GM19193 (cell line): ENCODE measurements at regions not wholly inside any gene's neighbourhood (a gene's known extent, or its start where the extent isn't known, plus 50 kb on each side); places are given as distances from the start of the nearest gene placed in this dataset.

Experiments
- POLR2A ChIP-seq: IDR thresholded peaks from 4 replicates; pipeline ENCODE4 v1.6.1; 2011; ENCODE audit not compliant: insufficient read depth, insufficient read length; ENCODE audit errors: extremely low read depth

GRCh38 chr1:187413405-187414169 lies 584.8 kb downstream of the PLA2G4A start:
- TF ChIP-seq POLR2A: no peak

GRCh38 chr1:187415065-187415464 lies 586.3 kb downstream of the PLA2G4A start:
- no peak for TF ChIP-seq POLR2A

- no peak for TF ChIP-seq POLR2A
These were observed 588.8 kb downstream of the PLA2G4A start for GRCh38 chr1:187417520-187417919.

- no peak for TF ChIP-seq POLR2A
These were observed 604.8 kb downstream of the PLA2G4A start for GRCh38 chr1:187433598-187433997.

- no peak for TF ChIP-seq POLR2A
These were observed 613.9 kb downstream of the PLA2G4A start for GRCh38 chr1:187442603-187443002.

GRCh38 chr1:187443939-187444338 lies 615.2 kb downstream of the PLA2G4A start:
- TF ChIP-seq POLR2A: no peak

GRCh38 chr1:187445066-187445465 lies 616.3 kb downstream of the PLA2G4A start:
- no peak for TF ChIP-seq POLR2A

GRCh38 chr1:187451238-187451637 lies 622.5 kb downstream of the PLA2G4A start:
- TF ChIP-seq POLR2A: no peak

- TF ChIP-seq POLR2A: no peak
These were observed 625.3 kb downstream of the PLA2G4A start for GRCh38 chr1:187454010-187454409.

GRCh38 chr1:187456446-187456845 lies 627.7 kb downstream of the PLA2G4A start:
- TF ChIP-seq POLR2A: no peak

GRCh38 chr1:187460093-187460492 lies 631.3 kb downstream of the PLA2G4A start:
- TF ChIP-seq POLR2A: no peak

GRCh38 chr1:187464320-187464719 lies 635.6 kb downstream of the PLA2G4A start:
- no peak for TF ChIP-seq POLR2A

GRCh38 chr1:187465441-187465840 lies 636.7 kb downstream of the PLA2G4A start:
- no peak for TF ChIP-seq POLR2A

GRCh38 chr1:187469836-187470235 lies 641.1 kb downstream of the PLA2G4A start:
- no peak for TF ChIP-seq POLR2A

GRCh38 chr1:187471555-187471954 lies 642.8 kb downstream of the PLA2G4A start:
- no peak for TF ChIP-seq POLR2A

- TF ChIP-seq POLR2A: no peak
These were observed 645.6 kb downstream of the PLA2G4A start for GRCh38 chr1:187474336-187474735.

- TF ChIP-seq POLR2A: no peak
These were observed 647.9 kb downstream of the PLA2G4A start for GRCh38 chr1:187476671-187477070.
